K562 (cell line): ENCODE measurements at regions not wholly inside any gene's neighbourhood (a gene's known extent, or its start where the extent isn't known, plus 50 kb on each side); places are given as distances from the start of the nearest gene placed in this dataset.

Experiments used
- CAMTA2 ChIP-seq: fragments of 250-450 bp; sonication (Bioruptor Pico); conservative IDR thresholded peaks from 2 replicates; pipeline ENCODE4 v1.5.1; 2022
- CBFA2T3 ChIP-seq: fragments of 450-650 bp; IDR thresholded peaks from 2 replicates; pipeline ENCODE4 v1.6.1; 2017
- CC2D1A ChIP-seq: fragments of 450-650 bp; IDR thresholded peaks from 2 replicates; pipeline ENCODE4 v1.6.1; 2017; ENCODE audit warnings: mild to moderate bottlenecking
- FOSL1 ChIP-seq: fragments of 200-800 bp; sonication (Bioruptor generic); conservative IDR thresholded peaks from 2 replicates; pipeline ENCODE4 v1.6.1; 2016; ENCODE audit warnings: missing genetic modification characterization, missing compliant biosample characterization
- MEF2A ChIP-seq: IDR thresholded peaks from 2 replicates; pipeline ENCODE4 v1.6.1; 2011; ENCODE audit warnings: low read depth, mild to moderate bottlenecking, low read length, moderate library complexity; ENCODE audit not compliant: control insufficient read depth
- NFIC ChIP-seq: fragments of 450-650 bp; IDR thresholded peaks from 2 replicates; pipeline ENCODE4 v1.6.1; 2017; ENCODE audit warnings: mild to moderate bottlenecking, inconsistent platforms
- RAD51 ChIP-seq: fragments of 450-650 bp; IDR thresholded peaks from 2 replicates; pipeline ENCODE4 v1.7.1; 2016; ENCODE audit warnings: low read depth, mild to moderate bottlenecking, borderline replicate concordance
- SLC30A9 ChIP-seq: fragments of 250-450 bp; sonication (Bioruptor Pico); IDR thresholded peaks from 2 replicates; pipeline ENCODE4 v1.8.0; 2022; ENCODE audit warnings: mild to moderate bottlenecking, moderate library complexity
- SMARCC2 ChIP-seq: fragments of 450-650 bp; IDR thresholded peaks from 2 replicates; pipeline ENCODE4 v1.6.1; 2017; ENCODE audit warnings: antibody characterized with exemption, moderate library complexity, mild to moderate bottlenecking, low read depth
- SPI1 ChIP-seq: IDR thresholded peaks from 2 replicates; pipeline ENCODE4 v1.6.1; 2011; ENCODE audit warnings: low read depth, low read length, control low read depth, borderline replicate concordance
- ZBTB7A ChIP-seq: IDR thresholded peaks from 2 replicates; pipeline ENCODE4 v1.6.1; 2011; ENCODE audit warnings: low read depth, mild to moderate bottlenecking, low read length, moderate library complexity, borderline replicate concordance; ENCODE audit not compliant: control insufficient read depth
- ZBTB8A ChIP-seq: fragments of 450-650 bp; IDR thresholded peaks from 2 replicates; pipeline ENCODE4 v1.6.1; 2018; ENCODE audit warnings: mild to moderate bottlenecking, moderate library complexity; ENCODE audit not compliant: partially characterized antibody
- ZNF224 ChIP-seq: sonication (generic); formaldehyde crosslinking; IDR thresholded peaks from 2 replicates; pipeline ENCODE4 v1.8.0; 2022; ENCODE audit warnings: mild to moderate bottlenecking, missing genetic modification reagents
- ZNF282 ChIP-seq: sonication (generic); formaldehyde crosslinking; IDR thresholded peaks from 2 replicates; pipeline ENCODE4 v1.8.1; 2023; ENCODE audit warnings: missing genetic modification reagents
- ZNF3 ChIP-seq: fragments of 250-450 bp; sonication (Bioruptor Pico); IDR thresholded peaks from 2 replicates; pipeline ENCODE4 v1.5.0; 2021; ENCODE audit warnings: mild to moderate bottlenecking, moderate library complexity
- ZNF583 ChIP-seq: fragments of 250-450 bp; sonication (Bioruptor Pico); IDR thresholded peaks from 2 replicates; pipeline ENCODE4 v1.4.0; 2020
- TF ChIP-seq, protein P1 (sequence below), 3 experiments: IDR thresholded peaks in 2 of 3; conservative IDR thresholded peaks in 1 of 3; 2 replicates each; pipeline ENCODE4 v1.5.1; 2011 to 2012; ENCODE audit warnings: low read length in 3 of 3, mild to moderate bottlenecking in 3 of 3, control low read depth in 2 of 3, improper control_type of control experiment in 1 of 3, inconsistent platforms in 1 of 3, low read depth in 1 of 3, mixed read lengths in 1 of 3, moderate library complexity in 1 of 3; ENCODE audit not compliant: insufficient read depth in 2 of 3
- TF ChIP-seq, protein P2 (sequence below): fragments of 250-450 bp; sonication (Bioruptor Pico); IDR thresholded peaks from 2 replicates; pipeline ENCODE4 v1.8.0; 2022; ENCODE audit warnings: inconsistent platforms
- TF ChIP-seq, protein P3 (sequence below): fragments of 450-650 bp; IDR thresholded peaks from 2 replicates; pipeline ENCODE4 v1.6.1; 2016; ENCODE audit warnings: low read depth, mild to moderate bottlenecking, moderate library complexity
- TF ChIP-seq, protein P4 (sequence below): sonication (generic); formaldehyde crosslinking; IDR thresholded peaks from 2 replicates; pipeline ENCODE4 v1.4.0; 2020; ENCODE audit warnings: mild to moderate bottlenecking, missing genetic modification reagents

DNA sequence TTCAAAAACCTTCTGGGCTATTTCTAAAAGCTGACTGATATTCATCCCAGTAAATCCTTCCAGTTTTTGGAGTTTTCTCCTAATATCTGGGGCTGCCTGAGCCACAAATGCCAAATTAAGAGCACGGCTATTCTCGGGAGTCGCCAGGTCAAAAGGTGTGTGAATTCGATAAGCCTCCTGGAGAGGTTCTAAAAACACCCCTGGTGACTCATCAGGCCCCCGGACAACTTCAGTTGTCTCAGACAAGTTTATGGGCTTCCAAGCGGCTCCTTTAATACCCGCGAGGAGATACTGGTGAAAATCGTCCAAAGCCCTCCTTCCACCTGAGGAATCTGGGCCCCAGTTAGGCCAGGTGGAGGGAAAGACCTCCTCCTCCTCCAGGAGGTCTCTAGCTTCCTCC, 677.1 kb downstream of the TMEM121 start (continued):
- TF ChIP-seq, protein P1, sequence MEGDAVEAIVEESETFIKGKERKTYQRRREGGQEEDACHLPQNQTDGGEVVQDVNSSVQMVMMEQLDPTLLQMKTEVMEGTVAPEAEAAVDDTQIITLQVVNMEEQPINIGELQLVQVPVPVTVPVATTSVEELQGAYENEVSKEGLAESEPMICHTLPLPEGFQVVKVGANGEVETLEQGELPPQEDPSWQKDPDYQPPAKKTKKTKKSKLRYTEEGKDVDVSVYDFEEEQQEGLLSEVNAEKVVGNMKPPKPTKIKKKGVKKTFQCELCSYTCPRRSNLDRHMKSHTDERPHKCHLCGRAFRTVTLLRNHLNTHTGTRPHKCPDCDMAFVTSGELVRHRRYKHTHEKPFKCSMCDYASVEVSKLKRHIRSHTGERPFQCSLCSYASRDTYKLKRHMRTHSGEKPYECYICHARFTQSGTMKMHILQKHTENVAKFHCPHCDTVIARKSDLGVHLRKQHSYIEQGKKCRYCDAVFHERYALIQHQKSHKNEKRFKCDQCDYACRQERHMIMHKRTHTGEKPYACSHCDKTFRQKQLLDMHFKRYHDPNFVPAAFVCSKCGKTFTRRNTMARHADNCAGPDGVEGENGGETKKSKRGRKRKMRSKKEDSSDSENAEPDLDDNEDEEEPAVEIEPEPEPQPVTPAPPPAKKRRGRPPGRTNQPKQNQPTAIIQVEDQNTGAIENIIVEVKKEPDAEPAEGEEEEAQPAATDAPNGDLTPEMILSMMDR (IDR thresholded peaks at IDR 0.05 in 2 of 3, conservative IDR thresholded peaks at IDR 0.05 in 1 of 3; ENCODE audit: insufficient read depth in 2 of 3, low read depth in 1 of 3, low read length in 3 of 3), result no peak
- TF ChIP-seq FOSL1 (peak; percentile 57; the same call in 1 of the 2 replicates), CBFA2T3 (peak; percentile 73), SPI1 (no peak), CC2D1A (no peak), CAMTA2 (CRISPR knock-in tag) (no peak), SLC30A9 (CRISPR knock-in tag) (no peak), ZNF224 (CRISPR knock-in tag) (no peak), ZNF3 (CRISPR knock-in tag) (no peak), ZNF583 (CRISPR knock-in tag) (no peak), NFIC (no peak), SMARCC2 (0 out of 2 replicates have a peak, but pooled peaks have one; percentile 57), MEF2A (peak; percentile 72), ZBTB8A (no peak), ZNF282 (CRISPR knock-in tag) (no peak), RAD51 (no peak), ZBTB7A (peak; percentile 47; the same call in 1 of the 2 replicates)
- TF ChIP-seq, protein P2, sequence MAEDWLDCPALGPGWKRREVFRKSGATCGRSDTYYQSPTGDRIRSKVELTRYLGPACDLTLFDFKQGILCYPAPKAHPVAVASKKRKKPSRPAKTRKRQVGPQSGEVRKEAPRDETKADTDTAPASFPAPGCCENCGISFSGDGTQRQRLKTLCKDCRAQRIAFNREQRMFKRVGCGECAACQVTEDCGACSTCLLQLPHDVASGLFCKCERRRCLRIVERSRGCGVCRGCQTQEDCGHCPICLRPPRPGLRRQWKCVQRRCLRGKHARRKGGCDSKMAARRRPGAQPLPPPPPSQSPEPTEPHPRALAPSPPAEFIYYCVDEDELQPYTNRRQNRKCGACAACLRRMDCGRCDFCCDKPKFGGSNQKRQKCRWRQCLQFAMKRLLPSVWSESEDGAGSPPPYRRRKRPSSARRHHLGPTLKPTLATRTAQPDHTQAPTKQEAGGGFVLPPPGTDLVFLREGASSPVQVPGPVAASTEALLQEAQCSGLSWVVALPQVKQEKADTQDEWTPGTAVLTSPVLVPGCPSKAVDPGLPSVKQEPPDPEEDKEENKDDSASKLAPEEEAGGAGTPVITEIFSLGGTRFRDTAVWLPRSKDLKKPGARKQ (CRISPR knock-in tag), result no peak
- TF ChIP-seq, protein P3, sequence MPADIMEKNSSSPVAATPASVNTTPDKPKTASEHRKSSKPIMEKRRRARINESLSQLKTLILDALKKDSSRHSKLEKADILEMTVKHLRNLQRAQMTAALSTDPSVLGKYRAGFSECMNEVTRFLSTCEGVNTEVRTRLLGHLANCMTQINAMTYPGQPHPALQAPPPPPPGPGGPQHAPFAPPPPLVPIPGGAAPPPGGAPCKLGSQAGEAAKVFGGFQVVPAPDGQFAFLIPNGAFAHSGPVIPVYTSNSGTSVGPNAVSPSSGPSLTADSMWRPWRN, result no peak
- TF ChIP-seq, protein P4, sequence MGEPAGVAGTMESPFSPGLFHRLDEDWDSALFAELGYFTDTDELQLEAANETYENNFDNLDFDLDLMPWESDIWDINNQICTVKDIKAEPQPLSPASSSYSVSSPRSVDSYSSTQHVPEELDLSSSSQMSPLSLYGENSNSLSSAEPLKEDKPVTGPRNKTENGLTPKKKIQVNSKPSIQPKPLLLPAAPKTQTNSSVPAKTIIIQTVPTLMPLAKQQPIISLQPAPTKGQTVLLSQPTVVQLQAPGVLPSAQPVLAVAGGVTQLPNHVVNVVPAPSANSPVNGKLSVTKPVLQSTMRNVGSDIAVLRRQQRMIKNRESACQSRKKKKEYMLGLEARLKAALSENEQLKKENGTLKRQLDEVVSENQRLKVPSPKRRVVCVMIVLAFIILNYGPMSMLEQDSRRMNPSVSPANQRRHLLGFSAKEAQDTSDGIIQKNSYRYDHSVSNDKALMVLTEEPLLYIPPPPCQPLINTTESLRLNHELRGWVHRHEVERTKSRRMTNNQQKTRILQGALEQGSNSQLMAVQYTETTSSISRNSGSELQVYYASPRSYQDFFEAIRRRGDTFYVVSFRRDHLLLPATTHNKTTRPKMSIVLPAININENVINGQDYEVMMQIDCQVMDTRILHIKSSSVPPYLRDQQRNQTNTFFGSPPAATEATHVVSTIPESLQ (CRISPR knock-in tag), result no peak
